ENCODE measurements at regions not wholly inside any gene's neighbourhood (a gene's known extent, or its start where the extent isn't known, plus 50 kb on each side); places are given as distances from the start of the nearest gene placed in this dataset.

DNA sequence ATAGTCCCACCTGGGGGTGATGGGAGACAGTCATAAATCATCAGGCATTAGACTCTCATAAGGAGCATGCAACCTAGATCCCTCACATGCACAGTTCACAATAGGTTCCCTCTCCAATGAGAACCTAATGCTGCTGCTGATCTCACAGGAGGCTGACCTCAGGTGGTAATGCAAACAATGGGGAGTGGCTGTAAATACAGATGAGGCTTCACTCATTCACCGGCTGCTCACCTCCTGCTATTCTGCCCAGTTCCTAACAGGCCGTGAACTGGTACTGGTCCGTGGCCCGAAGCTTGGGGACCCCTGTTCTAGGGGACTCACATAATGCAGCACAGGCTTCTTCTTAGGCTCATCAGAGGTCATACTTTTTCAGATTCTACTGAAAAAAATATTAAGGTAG, 625.9 kb upstream of the AGA start:
- DNase-seq (ENCODE audit: extremely low spot score in 2 of 2) = no peak
- Histone ChIP-seq H3K4me3 (no peak overlapping the region), H3K36me3 (no peaks in the 10 kb centered on the region), H3K27me3 (no peaks in the 10 kb centered on the region), H3K9me3 (no peaks in the 10 kb centered on the region), H3K27ac (no peak overlapping the region), H3K4me1 (no peaks in the 10 kb centered on the region)
- intact Hi-C loops (cut with DNase I) = no loop called here
- TF ChIP-seq POLR2AphosphoS5 (IDR thresholded peaks at IDR 0.05; ENCODE audit: insufficient read depth in 1 of 2, low read depth in 1 of 2) (no peak), POLR2A (IDR thresholded peaks at IDR 0.05) (no peak)
- TF ChIP-seq, protein P1, sequence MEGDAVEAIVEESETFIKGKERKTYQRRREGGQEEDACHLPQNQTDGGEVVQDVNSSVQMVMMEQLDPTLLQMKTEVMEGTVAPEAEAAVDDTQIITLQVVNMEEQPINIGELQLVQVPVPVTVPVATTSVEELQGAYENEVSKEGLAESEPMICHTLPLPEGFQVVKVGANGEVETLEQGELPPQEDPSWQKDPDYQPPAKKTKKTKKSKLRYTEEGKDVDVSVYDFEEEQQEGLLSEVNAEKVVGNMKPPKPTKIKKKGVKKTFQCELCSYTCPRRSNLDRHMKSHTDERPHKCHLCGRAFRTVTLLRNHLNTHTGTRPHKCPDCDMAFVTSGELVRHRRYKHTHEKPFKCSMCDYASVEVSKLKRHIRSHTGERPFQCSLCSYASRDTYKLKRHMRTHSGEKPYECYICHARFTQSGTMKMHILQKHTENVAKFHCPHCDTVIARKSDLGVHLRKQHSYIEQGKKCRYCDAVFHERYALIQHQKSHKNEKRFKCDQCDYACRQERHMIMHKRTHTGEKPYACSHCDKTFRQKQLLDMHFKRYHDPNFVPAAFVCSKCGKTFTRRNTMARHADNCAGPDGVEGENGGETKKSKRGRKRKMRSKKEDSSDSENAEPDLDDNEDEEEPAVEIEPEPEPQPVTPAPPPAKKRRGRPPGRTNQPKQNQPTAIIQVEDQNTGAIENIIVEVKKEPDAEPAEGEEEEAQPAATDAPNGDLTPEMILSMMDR (IDR thresholded peaks at IDR 0.05) = no peak

DNA sequence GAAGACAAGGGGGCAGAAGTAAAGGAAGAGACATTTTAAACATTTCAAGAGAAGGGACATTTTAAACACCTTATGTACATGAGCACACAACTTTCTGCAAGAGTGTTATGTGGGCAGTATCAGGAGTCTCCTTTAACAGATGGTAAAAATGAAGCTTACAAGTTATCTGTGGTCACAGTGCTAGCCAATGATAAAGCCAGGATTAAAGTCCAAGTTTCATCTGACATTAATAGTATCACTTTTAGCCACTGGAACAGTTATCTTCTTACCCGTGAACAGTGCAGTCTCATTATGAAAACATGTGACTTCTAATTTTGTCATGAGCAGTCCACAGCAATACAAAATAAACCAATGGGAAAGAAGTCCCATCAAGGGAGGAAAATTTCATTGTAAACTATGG, 627.9 kb upstream of the AGA start:
- DNase-seq (ENCODE audit: extremely low spot score in 2 of 2) = no peak
- TF ChIP-seq, protein P1 (IDR thresholded peaks at IDR 0.05) = no peak
- TF ChIP-seq POLR2AphosphoS5 (IDR thresholded peaks at IDR 0.05; ENCODE audit: insufficient read depth in 1 of 2, low read depth in 1 of 2) (no peak), POLR2A (IDR thresholded peaks at IDR 0.05) (no peak)
- intact Hi-C loops (cut with DNase I) = no loop called here

DNA sequence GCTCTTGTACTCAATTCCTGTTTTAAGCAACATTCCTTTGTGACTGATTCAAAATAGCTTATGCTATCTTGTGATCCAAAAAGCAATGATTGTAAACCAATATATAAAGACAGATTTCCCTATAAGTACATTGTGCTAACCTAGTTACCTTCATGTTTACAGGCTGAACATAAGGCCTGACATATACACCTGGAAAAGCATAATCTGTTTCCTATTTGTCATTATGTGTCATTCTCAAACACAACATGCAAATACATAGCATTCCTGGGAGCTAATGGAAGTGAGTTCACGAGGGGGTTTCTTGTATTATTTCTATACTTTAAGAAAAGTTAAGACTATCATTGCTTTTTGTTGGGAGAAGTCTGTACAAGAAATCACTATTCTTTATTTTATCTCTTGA, 638.1 kb upstream of the AGA start:
- Histone ChIP-seq H3K9me3 (no peaks in the 10 kb centered on the region), H3K4me1 (no peaks in the 10 kb centered on the region), H3K36me3 (no peaks in the 10 kb centered on the region), H3K27ac (no peak overlapping the region), H3K27me3 (no peaks in the 10 kb centered on the region), H3K4me3 (no peak overlapping the region)
- intact Hi-C loops (cut with DNase I) = no loop called here
- DNase-seq (ENCODE audit: extremely low spot score in 2 of 2) = no peak
- no peak for TF ChIP-seq POLR2AphosphoS5 (IDR thresholded peaks at IDR 0.05; ENCODE audit: insufficient read depth in 1 of 2, low read depth in 1 of 2)
- TF ChIP-seq, protein P1 (IDR thresholded peaks at IDR 0.05) = no peak
- no peak for TF ChIP-seq POLR2A (IDR thresholded peaks at IDR 0.05)

More for the DNA sequence above, 627.9 kb upstream of the AGA start:
- no peaks in the 10 kb centered on the region for H3K9me3 ChIP-seq
- no peaks in the 10 kb centered on the region for H3K4me1 ChIP-seq
- no peak overlapping the region for H3K4me3 ChIP-seq
- H3K27ac ChIP-seq = no peak overlapping the region
- no peaks in the 10 kb centered on the region for H3K36me3 ChIP-seq
- no peaks in the 10 kb centered on the region for H3K27me3 ChIP-seq

DNA sequence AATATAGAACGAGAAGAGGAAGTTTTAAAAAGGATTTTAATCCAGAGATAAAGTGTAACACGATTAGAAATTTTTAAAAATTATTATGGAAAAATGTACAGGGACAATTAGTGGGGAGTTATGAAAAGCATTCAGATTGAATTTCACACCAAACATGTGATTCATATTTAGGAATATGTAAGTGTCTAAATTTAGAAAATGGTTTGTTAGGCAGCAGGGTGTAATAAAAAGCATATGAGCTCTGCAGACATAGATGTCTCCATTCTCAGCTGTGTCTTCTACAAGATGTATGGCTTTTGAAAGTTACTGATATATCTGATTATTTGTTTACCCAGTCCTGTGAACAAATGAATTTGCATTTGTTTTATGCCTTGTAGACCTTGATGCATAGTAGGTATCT, 638.9 kb upstream of the AGA start:
- intact Hi-C loops (cut with DNase I) = no loop called here
- H3K9me3 ChIP-seq = no peaks in the 10 kb centered on the region
- H3K36me3 ChIP-seq = no peaks in the 10 kb centered on the region
- no peaks in the 10 kb centered on the region for H3K4me1 ChIP-seq
- no peak overlapping the region for H3K27ac ChIP-seq
- H3K27me3 ChIP-seq = no peaks in the 10 kb centered on the region
- H3K4me3 ChIP-seq = no peak overlapping the region
- no peak for DNase-seq (ENCODE audit: extremely low spot score in 2 of 2)
- TF ChIP-seq POLR2AphosphoS5 (IDR thresholded peaks at IDR 0.05; ENCODE audit: insufficient read depth in 1 of 2, low read depth in 1 of 2) = no peak
- TF ChIP-seq POLR2A (IDR thresholded peaks at IDR 0.05) = no peak
- TF ChIP-seq, protein P1 (IDR thresholded peaks at IDR 0.05) = no peak

DNA sequence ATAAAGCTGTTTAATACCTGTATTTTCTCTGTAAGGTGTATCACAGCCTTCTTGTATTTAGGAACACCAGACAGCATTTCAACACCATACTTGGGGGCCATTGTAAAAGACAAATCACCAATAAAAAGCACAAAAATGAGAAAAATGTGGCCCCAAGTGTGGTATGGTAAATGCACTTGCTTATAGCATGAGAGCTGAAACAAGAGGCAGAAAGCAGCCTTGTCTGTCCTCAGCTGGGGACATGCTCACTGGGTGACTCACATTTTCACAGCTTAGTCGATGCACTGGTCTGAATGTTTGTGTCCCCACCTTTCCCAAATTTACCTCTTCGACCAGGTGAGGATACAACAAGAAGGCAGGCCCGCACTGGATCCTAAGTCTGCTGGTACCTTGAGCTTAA, 639.7 kb upstream of the AGA start:
- H3K27ac ChIP-seq = no peak overlapping the region
- no peaks in the 10 kb centered on the region for H3K27me3 ChIP-seq
- TF ChIP-seq POLR2AphosphoS5 (IDR thresholded peaks at IDR 0.05; ENCODE audit: insufficient read depth in 1 of 2, low read depth in 1 of 2) (no peak), POLR2A (IDR thresholded peaks at IDR 0.05) (no peak)
- TF ChIP-seq, protein P1 (IDR thresholded peaks at IDR 0.05) = no peak
- intact Hi-C loops (cut with DNase I) = no loop called here
- DNase-seq (ENCODE audit: extremely low spot score in 2 of 2) = no peak
- H3K36me3 ChIP-seq = no peaks in the 10 kb centered on the region
- H3K9me3 ChIP-seq = no peaks in the 10 kb centered on the region
- no peaks in the 10 kb centered on the region for H3K4me1 ChIP-seq
- H3K4me3 ChIP-seq = no peak overlapping the region

Measured in vagina (tissue), 2 donors.